ENCODE measurements at regions not wholly inside any gene's neighbourhood (a gene's known extent, or its start where the extent isn't known, plus 50 kb on each side); places are given as distances from the start of the nearest gene placed in this dataset.
"Not testable (repeated sequence)": the region's sequence is repeated elsewhere in the genome, so short reads cannot be mapped to it uniquely, and the experiment has no call there.

DNA sequence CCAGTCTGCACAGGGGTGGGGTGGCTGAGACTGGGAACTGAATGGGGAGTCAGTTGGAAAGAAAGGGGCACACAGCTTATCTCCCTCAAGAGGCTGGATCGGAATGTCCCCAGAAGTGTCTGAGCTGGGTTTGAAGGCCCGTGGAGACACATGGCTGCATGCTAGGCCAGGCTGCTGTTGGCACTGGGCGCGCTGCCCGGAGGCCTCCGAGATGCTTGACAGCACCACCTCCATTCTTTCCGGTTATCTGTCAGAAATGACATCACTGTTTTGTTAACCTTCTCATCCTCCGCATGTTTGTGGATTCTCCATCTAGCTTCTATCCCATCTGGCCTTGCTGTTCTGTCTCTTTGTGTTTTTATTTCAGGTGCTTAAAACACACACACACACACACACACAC, 85.5 kb downstream of the APIP start:
- DNase-seq, result peak; percentile 97

DNA sequence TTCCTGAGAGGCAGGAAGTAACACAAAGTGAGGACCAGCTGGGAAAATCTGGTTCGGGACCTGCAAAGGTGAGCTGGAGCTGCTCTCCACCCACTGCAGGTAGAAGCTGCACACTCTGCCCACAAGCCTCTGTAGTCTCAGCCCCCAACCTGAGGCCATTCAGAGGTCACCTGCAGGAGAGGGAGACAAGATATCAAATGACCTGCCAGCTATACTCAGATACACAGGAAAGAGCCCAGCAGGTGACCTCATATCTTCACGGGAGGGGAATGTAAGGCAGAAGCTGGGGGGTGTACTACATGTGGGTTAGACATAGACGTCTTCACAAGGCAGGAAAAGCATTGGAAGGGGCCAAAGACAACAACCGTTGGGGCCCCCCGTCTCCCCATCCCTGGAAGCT, 86.1 kb downstream of the APIP start:
- DNase-seq, result peak; percentile 84

- no peak for DNase-seq
Observed at GRCh38 chr11:34827228-34827627, 89.0 kb downstream of the APIP start.

DNA sequence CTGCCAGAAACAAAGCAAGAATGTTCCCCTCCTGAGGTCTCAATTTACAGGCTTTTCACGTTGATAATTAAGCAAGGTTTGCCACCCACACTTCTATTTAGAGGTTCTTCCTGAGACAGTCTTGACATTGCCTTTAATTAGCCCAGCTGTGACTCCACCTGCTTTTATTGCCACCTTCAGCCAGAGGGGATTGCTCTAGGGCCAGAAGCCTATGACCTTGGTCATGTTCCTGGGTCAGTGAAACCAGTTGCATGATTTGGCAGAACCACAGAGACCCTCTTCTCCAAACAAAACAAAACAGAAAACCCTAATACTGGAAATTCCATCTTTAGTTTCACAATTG, 89.8 kb downstream of the APIP start:
- no peak for DNase-seq

GRCh38 chr11:34825670-34826383, 90.4 kb downstream of the APIP start:
- peak; percentile 51 for DNase-seq

DNA sequence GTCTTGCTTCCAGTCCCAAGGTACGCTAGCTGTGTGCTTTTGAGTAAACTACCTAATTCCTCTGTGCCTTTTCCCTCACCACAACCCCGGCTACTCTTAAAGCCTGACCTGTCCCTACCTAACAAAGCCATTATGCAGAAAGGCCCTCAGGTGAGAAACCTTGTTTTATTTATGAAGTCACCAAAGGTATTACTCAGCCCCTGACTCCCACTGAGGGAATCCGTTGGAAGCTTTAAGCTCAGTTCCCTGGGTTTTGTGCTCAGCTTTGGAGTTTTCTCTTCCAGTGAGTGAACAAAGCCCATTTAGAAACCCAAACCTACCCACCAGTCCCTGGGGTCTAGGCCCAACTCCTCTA, 90.9 kb downstream of the APIP start:
- DNase-seq, result no peak

- DNase-seq, result peak; percentile 74
Observed at GRCh38 chr11:34824425-34824824, 91.8 kb downstream of the APIP start.

DNA sequence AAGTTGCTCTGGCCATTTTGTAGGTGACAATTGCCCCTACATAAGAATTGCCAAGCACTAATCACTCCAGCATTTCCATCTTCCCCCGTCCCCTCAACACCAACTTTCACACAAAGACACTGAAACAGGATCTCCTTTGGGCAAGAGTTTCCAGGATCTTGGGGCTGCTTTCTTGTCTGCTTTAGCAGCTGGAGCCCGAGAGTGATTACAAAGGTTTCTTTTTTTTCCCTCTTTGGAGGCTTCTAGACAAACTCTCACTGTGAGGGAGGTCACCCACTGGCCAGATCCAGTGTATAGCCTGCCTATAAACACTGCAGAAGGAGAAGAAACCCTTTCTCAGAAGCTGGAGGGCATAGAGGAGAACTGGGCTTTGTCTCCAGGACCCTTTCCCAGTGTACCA, 92.5 kb downstream of the APIP start:
- DNase-seq, result no peak

GRCh38 chr11:34823197-34823596, 93.0 kb downstream of the APIP start:
- no peak for DNase-seq

DNA sequence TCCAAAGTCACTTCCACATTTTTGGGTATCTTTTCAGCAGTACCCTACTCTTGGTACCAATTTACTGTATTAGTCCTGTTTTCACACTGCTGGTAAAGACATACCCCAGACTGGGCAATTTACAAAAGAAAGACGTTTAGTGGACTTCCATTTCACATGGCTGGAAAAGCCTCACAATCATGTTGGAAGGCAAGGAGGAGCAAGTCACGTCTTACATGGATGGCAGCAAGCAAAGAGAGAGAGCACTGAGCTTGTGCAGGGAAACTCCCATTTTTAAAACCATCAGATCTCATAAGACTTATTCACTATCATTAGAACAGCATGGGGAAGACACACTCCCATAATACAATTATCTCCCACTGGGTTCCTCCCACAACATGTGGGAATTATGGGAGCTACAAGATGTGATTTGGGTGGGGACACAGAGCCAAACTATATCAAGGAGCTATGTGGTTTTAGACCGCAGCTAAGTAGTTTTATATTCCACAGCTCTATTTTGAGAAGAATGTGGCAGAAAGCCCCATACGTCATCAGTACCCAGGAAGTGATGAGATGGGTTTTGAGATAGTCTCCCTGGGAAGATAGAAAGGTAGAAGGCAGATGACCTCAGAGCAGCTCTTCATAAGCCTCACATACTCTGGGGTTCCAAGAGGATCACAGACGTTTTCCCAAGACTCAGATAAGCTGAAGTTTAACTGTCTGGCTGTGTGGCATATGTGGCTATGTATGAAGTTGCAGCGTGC, 96.3 kb downstream of the APIP start:
- no peak for DNase-seq

GRCh38 chr11:34817812-34818211, 98.4 kb downstream of the APIP start:
- not testable (repeated sequence) for DNase-seq

GRCh38 chr11:34816698-34817213, 99.4 kb downstream of the APIP start:
- DNase-seq, result no peak

DNA sequence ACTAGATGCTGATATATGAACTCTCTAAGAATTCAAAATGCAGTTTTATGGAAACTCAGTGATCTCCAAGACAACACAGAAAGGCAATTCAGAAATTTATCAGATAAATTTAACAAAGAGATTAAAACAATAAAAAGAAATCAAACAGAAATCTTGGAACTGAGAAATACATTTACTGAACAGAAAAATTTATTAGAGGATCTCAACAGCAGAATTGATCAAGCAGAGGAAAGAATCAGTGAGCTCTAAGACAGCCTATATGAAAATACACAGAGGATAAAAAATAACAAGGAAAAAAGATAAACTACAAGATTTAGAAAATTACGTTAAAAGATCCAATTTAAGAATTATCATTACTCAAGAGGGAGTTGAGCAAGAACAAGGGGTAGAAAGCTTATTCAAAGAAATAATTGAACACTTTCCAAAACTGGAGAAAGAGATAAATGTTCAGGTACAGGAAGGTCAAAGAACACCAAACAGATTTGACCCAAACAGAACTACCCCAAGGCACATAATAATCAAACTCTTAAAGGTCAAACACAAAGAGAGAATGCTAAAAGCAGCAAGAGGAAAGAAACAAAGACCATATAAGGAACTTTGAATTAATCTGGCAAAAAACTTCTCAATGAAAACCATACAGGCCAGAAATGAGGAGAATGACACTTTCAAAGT, 103.1 kb downstream of the APIP start:
- no peak for DNase-seq

GRCh38 chr11:34811858-34812257, 104.3 kb downstream of the APIP start:
- no peak for DNase-seq

- DNase-seq, result no peak
Observed at GRCh38 chr11:34810107-34810562, 106.0 kb downstream of the APIP start.

- no peak for DNase-seq
Observed at GRCh38 chr11:34809191-34810106, 106.7 kb downstream of the APIP start.

DNA sequence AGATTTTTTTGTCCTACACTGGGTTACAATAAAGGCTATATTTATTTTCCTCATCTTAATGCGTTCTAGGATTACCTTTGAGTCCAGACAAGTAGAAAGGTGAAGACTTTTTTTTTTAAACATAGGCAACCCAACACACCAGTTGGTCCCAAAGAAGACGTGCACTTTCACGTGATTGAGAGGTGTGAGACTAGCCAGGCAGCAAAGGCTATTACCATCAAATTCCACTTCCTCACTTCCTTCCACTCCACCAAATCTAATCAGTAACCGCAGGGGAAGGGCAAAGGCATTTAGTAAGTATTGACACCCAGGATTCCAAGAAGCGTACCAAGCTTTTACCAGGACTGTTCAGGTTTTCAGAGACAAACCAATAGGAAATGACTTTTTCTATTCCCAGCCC, 109.3 kb downstream of the APIP start:
- no peak for DNase-seq

DNA sequence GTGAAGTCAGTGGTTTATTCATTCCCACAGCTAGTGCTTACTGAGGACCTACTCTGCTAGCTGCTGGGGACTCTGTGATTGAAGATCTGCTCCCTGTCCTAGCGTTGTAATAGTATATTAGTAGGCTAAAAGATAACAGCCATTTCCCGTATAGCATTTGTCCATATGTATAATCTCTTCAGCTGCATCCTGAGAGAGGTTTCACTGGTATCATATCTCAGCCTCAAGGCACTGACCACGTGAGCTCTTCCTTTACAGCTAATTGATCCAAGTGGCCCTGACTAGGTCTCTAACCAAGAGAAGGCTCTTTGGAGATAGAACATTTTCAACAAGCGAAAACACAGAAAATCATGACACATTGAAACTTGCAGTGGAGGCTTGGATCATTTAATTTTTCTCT, 110.2 kb downstream of the APIP start:
- DNase-seq, result no peak

GRCh38 chr11:34799848-34800247, 116.3 kb downstream of the APIP start:
- DNase-seq, result no peak

- peak; percentile 77 for DNase-seq
Observed at GRCh38 chr11:34798985-34799384, 117.2 kb downstream of the APIP start.

DNA sequence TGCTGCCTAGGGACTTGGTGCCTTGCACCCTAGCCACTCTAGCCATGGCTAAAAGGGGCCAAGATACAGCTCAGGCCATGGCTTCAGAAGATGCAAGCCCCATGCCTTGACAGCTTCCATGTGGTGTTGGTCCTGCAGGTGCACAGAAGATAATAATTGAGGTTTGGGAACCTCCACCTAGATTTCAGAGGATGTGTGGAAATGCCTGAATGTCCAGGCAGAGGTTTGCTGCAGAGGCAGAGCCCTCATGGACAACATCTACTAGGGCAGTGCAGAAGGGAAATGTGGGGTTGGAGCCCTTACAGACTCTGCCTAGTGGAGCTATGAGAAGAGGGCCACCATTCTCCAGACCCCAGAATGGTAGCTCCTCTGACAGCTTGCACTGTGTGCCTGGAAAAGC, 118.7 kb downstream of the APIP start:
- DNase-seq, result not testable (repeated sequence)

DNA sequence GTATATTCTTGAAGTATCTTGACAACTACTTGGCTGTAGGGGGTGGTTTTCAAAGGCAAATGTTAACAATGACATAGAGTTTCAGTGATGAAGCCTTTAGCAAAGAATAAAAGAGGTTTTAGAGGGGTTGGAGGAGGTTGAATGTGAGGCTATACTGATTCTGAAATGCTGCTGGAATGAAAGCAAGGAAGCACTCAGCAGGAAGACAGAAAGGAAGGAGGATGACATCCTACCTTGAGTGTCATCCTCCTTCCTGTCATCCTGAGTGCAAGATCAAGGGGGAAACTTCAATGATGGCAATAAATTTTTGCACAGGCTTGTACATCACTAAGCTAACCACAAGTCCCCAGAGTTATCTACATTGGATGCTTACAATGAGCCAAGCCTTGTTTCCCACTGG, 120.5 kb downstream of the APIP start:
- no peak for DNase-seq

DNA sequence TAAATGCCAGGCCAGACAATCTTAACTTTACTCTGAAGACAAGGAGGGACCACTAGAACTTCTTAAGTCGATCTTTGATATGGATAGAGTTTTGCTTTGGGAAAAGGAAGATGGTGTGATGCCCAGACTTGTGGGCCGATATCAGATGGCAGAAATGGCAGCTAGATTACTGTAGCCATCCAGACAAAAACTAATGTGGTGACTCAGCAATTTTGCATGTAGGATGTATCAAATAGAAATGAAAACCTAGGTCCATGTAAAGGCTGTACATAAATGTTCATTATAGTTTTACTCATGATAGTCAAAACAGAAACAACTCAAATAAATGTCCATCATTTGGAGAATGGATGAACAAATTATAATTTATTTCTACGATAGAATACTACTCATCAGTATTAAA, 121.5 kb downstream of the APIP start:
- no peak for DNase-seq

Measured in NCI-H2029 (cell line).